Panc1 (cell line): ENCODE measurements at regions not wholly inside any gene's neighbourhood (a gene's known extent, or its start where the extent isn't known, plus 50 kb on each side); places are given as distances from the start of the nearest gene placed in this dataset.
"Not testable (repeated sequence)": the region's sequence is repeated elsewhere in the genome, so short reads cannot be mapped to it uniquely, and the experiment has no call there.

ENCODE experiments used
- ATAC-seq: fragments of 200-7000 bp; cut with Tn5 transposase; 2 replicates; pipeline ENCODE4 v1.9.1; 2020; ENCODE audit warnings: mild to moderate bottlenecking, moderate library complexity
- BruUV-seq: library from RNA; stranded (reverse); fragments of 400-500 nt; replicated peaks from 2 replicates; lab custom pipeline; 2021; lab: Mats Ljungman, UMichigan
- CTCF ChIA-PET: fragments of 300-600 bp; sonication (Branson Sonifier 250); formaldehyde crosslinking; loops from one replicate; lab custom pipeline; 2022; ENCODE audit warnings: antibody characterized with exemption; lab: Charles Lee
- POLR2A ChIA-PET: fragments of 300-600 bp; sonication (Branson Sonifier 250); formaldehyde crosslinking; loops from one replicate; lab custom pipeline; 2022; ENCODE audit warnings: antibody characterized with exemption; lab: Charles Lee
- DNase-seq: peaks from one replicate; pipeline ENCODE4 v3.0.0-alpha.2; 2010; ENCODE audit warnings: low read depth, low spot score
- H3K27ac ChIP-seq: 2 replicates; pipeline ENCODE4 v1.5.1; 2011; ENCODE audit warnings: mild to moderate bottlenecking, low read length, inconsistent platforms
- H3K27me3 ChIP-seq: fragments of 200-500 bp; sonication (Bioruptor generic); 2 replicates; pipeline ENCODE4 v1.6.0; 2014; ENCODE audit warnings: low read length, inconsistent platforms; ENCODE audit not compliant: control insufficient read depth, insufficient read depth
- H3K36me3 ChIP-seq: fragments of 200-500 bp; sonication (Bioruptor generic); 2 replicates; pipeline ENCODE4 v1.5.1; 2014; ENCODE audit warnings: inconsistent platforms, mild to moderate bottlenecking, low read length, moderate library complexity; ENCODE audit not compliant: control insufficient read depth, insufficient read depth
- H3K4me1 ChIP-seq: 2 replicates; pipeline ENCODE4 v1.5.1; 2011; ENCODE audit warnings: inconsistent platforms, mild to moderate bottlenecking, low read length, moderate library complexity; ENCODE audit not compliant: control insufficient read depth, insufficient read depth
- H3K4me3 ChIP-seq, 2 experiments: 2 replicates each; pipeline ENCODE4 v1.5.1; 2011 to 2012; ENCODE audit warnings: low read depth in 2 of 2, low read length in 2 of 2, mild to moderate bottlenecking in 2 of 2, inconsistent platforms in 1 of 2, moderate library complexity in 1 of 2
- H3K9me3 ChIP-seq: fragments of 200-500 bp; sonication (Bioruptor generic); 2 replicates; pipeline ENCODE4 v1.5.1; 2014; ENCODE audit warnings: low read depth, mild to moderate bottlenecking, inconsistent platforms, low read length, moderate library complexity; ENCODE audit not compliant: control insufficient read depth, insufficient read depth
- in situ Hi-C: cut with HindIII; loops from 2 replicates; pipeline ENCODE4 v1.10.0; 2016; ENCODE audit warnings: low sequenced_read_pairs, low pct_unique_long_range_greater_than_20kb
- intact Hi-C: fragments of 100-400 bp; cut with micrococcal nuclease; formaldehyde crosslinking; loops from one replicate; pipeline ENCODE4 v1.10.0; 2022; ENCODE audit not compliant: unreplicated experiment

GRCh38 chr1:143824266-143824665 lies 147.5 kb downstream of the FAM72C start:
- CTCF ChIA-PET, H3K27ac ChIP-seq, H3K27me3 ChIP-seq, H3K4me1 ChIP-seq, DNase-seq, in situ Hi-C loops, intact Hi-C loops, BruUV-seq, POLR2A ChIA-PET, H3K9me3 ChIP-seq, H3K36me3 ChIP-seq, H3K4me3 ChIP-seq, ATAC-seq: not testable (repeated sequence)

DNA sequence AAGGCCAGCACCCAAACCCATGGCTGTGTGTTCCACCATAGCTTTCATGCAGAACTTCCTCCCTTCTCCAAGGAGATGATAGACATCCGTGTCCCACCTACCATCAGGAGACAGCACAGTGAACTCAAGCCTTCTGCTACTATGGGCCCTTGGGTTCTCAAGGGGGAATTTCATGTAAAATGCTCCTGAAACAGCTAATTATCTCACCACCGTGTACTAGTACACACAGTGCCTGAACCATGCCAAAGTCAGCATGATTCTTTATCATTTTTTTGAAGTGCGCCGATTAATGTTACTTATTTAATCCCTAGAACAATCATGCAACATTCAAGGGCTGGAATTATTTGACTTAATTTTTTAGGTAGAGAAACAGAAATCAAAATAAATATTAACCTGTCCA lies 151.7 kb downstream of the FAM72C start:
- H3K4me1 ChIP-seq, BruUV-seq, H3K27me3 ChIP-seq, in situ Hi-C loops, H3K36me3 ChIP-seq, ATAC-seq, DNase-seq, H3K27ac ChIP-seq, POLR2A ChIA-PET, intact Hi-C loops, H3K9me3 ChIP-seq, H3K4me3 ChIP-seq, CTCF ChIA-PET: not testable (repeated sequence)

- intact Hi-C loops, BruUV-seq, H3K4me3 ChIP-seq, POLR2A ChIA-PET, H3K27ac ChIP-seq, H3K9me3 ChIP-seq, H3K36me3 ChIP-seq, ATAC-seq, H3K27me3 ChIP-seq, H3K4me1 ChIP-seq, in situ Hi-C loops, DNase-seq, CTCF ChIA-PET: not testable (repeated sequence)
These were observed 155.4 kb downstream of the FAM72C start for GRCh38 chr1:143816369-143816768.

GRCh38 chr1:143805374-143805773 lies 166.4 kb downstream of the FAM72C start:
- POLR2A ChIA-PET, H3K9me3 ChIP-seq, H3K27me3 ChIP-seq, H3K4me3 ChIP-seq, in situ Hi-C loops, DNase-seq, CTCF ChIA-PET, H3K36me3 ChIP-seq, H3K4me1 ChIP-seq, intact Hi-C loops, H3K27ac ChIP-seq, BruUV-seq: not testable (repeated sequence)
- peak; percentile 79 for ATAC-seq

- CTCF ChIA-PET, DNase-seq, H3K27me3 ChIP-seq, H3K9me3 ChIP-seq, POLR2A ChIA-PET, H3K4me3 ChIP-seq, intact Hi-C loops, BruUV-seq, in situ Hi-C loops, H3K27ac ChIP-seq, H3K4me1 ChIP-seq, H3K36me3 ChIP-seq: not testable (repeated sequence)
- peak; percentile 47 for ATAC-seq
These were observed 167.0 kb downstream of the FAM72C start for GRCh38 chr1:143804707-143805356.

DNA sequence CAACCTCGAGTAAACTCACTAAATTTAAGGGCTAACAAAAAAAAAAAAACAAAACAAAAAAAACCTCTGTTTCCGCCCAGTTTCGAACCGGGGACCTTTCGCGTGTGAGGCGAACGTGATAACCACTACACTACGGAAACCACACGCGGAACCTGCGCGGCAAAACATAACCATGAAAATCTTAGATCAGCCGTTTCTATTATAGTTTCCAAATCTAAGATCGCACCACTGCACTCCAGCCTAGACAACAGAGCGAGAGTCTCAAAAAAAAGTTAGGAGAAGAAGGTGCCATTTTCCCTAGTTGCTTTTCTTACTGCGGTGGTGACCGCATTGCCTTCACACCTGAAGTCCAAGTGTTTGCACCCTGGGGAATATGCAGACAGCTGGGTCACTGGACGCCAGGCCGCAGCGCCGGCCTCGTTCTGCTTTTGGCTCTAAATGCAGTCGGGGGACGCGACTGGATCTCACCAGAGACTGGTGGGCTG lies 167.8 kb downstream of the FAM72C start:
- peak overlapping the region in 1 of 2 experiments; percentile 27; a peak in 1 of 4 replicates for H3K4me3 ChIP-seq
- CTCF ChIA-PET, ATAC-seq, H3K27me3 ChIP-seq, H3K4me1 ChIP-seq, H3K36me3 ChIP-seq, H3K27ac ChIP-seq, intact Hi-C loops, POLR2A ChIA-PET, in situ Hi-C loops, BruUV-seq, H3K9me3 ChIP-seq, DNase-seq: not testable (repeated sequence)

DNA sequence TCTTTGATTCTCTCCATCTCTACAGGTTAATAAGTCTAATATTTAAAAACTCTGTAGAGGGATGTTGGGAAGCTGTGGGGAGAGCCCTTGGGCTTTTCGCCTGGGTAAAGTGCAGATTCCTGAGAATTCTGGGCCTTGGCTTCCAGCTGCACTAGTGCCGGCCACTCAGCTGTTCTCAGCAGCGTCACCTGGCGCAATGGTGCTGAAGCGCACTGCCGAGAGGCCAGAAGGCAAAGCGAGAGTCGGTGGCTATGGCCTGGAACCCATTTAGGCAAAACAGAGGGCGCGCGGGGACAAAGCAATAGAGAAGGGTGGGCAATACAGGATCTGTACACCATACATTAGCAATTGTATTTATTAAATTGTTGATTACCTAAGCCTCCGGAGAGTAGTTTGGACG lies 168.7 kb downstream of the FAM72C start:
- H3K4me3 ChIP-seq, POLR2A ChIA-PET, H3K27ac ChIP-seq, DNase-seq, intact Hi-C loops, BruUV-seq, H3K9me3 ChIP-seq, H3K36me3 ChIP-seq, in situ Hi-C loops, H3K4me1 ChIP-seq, H3K27me3 ChIP-seq, CTCF ChIA-PET: not testable (repeated sequence)
- peak; percentile 94 for ATAC-seq
